ENCODE measurements at regions not wholly inside any gene's neighbourhood (a gene's known extent, or its start where the extent isn't known, plus 50 kb on each side); places are given as distances from the start of the nearest gene placed in this dataset.

DNA sequence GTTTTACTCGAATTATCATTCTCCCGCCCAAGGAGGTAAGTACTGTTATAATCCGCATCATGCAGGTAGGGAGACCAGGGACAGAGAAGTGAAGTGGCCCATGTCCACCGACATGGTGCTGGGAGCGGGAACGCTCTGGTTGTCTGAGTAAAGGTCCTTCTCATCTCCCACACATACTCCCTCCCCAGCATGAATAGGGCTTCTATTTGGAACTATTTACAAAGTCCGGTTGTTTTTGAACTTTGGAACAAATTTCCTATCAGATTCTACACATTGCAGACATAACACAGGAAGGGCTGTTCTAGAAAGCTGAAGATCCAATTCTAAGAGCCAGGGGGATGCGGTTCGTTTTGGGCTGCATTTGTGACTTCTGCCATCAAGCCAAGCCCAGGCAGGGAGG, 94.8 kb upstream of the TLE3 start:
- TF ChIP-seq ELF1 (IDR thresholded peaks at IDR 0.05; ENCODE audit: borderline replicate concordance, low read depth) (no peak), EZH2 (IDR thresholded peaks at IDR 0.05) (no peak), CTCF (IDR thresholded peaks at IDR 0.05 in 2 of 3, conservative IDR thresholded peaks at IDR 0.05 in 1 of 3; ENCODE audit: borderline replicate concordance in 1 of 3, insufficient read depth in 1 of 3, low read depth in 2 of 3, low read length in 2 of 3) (no peak), SRF (IDR thresholded peaks at IDR 0.05; ENCODE audit: low read depth) (no peak)
- TF ChIP-seq, protein P1, sequence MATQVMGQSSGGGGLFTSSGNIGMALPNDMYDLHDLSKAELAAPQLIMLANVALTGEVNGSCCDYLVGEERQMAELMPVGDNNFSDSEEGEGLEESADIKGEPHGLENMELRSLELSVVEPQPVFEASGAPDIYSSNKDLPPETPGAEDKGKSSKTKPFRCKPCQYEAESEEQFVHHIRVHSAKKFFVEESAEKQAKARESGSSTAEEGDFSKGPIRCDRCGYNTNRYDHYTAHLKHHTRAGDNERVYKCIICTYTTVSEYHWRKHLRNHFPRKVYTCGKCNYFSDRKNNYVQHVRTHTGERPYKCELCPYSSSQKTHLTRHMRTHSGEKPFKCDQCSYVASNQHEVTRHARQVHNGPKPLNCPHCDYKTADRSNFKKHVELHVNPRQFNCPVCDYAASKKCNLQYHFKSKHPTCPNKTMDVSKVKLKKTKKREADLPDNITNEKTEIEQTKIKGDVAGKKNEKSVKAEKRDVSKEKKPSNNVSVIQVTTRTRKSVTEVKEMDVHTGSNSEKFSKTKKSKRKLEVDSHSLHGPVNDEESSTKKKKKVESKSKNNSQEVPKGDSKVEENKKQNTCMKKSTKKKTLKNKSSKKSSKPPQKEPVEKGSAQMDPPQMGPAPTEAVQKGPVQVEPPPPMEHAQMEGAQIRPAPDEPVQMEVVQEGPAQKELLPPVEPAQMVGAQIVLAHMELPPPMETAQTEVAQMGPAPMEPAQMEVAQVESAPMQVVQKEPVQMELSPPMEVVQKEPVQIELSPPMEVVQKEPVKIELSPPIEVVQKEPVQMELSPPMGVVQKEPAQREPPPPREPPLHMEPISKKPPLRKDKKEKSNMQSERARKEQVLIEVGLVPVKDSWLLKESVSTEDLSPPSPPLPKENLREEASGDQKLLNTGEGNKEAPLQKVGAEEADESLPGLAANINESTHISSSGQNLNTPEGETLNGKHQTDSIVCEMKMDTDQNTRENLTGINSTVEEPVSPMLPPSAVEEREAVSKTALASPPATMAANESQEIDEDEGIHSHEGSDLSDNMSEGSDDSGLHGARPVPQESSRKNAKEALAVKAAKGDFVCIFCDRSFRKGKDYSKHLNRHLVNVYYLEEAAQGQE (IDR thresholded peaks at IDR 0.05; ENCODE audit: low read depth): no peak
